HG03342 (cell line): ENCODE measurements at regions not wholly inside any gene's neighbourhood (a gene's known extent, or its start where the extent isn't known, plus 50 kb on each side); places are given as distances from the start of the nearest gene placed in this dataset.
"Not testable (repeated sequence)": the region's sequence is repeated elsewhere in the genome, so short reads cannot be mapped to it uniquely, and the experiment has no call there.

Experiments used
- ATAC-seq: cut with Tn5 transposase; IDR thresholded peaks from one replicate; pipeline ENCODE4 v1.9.1; 2021; ENCODE audit warnings: mild to moderate bottlenecking, moderate library complexity; ENCODE audit not compliant: unreplicated experiment

- no peak for ATAC-seq
These were observed 225.9 kb upstream of the GOT2 start for GRCh38 chr16:58960034-58960433.

GRCh38 chr16:58958749-58959148 lies 224.6 kb upstream of the GOT2 start:
- ATAC-seq: no peak

GRCh38 chr16:58948244-58948643 lies 214.1 kb upstream of the GOT2 start:
- no peak for ATAC-seq

- peak; percentile 76 for ATAC-seq
These were observed 206.5 kb upstream of the GOT2 start for GRCh38 chr16:58940609-58941008.

- no peak for ATAC-seq
These were observed 204.7 kb upstream of the GOT2 start for GRCh38 chr16:58938811-58939210.

- ATAC-seq: no peak
These were observed 203.5 kb upstream of the GOT2 start for GRCh38 chr16:58937661-58938060.

GRCh38 chr16:58933186-58933585 lies 199.1 kb upstream of the GOT2 start:
- no peak for ATAC-seq

GRCh38 chr16:58931436-58931835 lies 197.3 kb upstream of the GOT2 start:
- ATAC-seq: no peak

- ATAC-seq: no peak
These were observed 189.0 kb upstream of the GOT2 start for GRCh38 chr16:58923094-58923493.

- no peak for ATAC-seq
These were observed 179.3 kb upstream of the GOT2 start for GRCh38 chr16:58913456-58913855.

GRCh38 chr16:58912571-58912970 lies 178.5 kb upstream of the GOT2 start:
- ATAC-seq: no peak

GRCh38 chr16:58906981-58907715 lies 173.0 kb upstream of the GOT2 start:
- ATAC-seq: no peak

- ATAC-seq: no peak
These were observed 170.2 kb upstream of the GOT2 start for GRCh38 chr16:58904291-58904690.

- ATAC-seq: no peak
These were observed 155.4 kb upstream of the GOT2 start for GRCh38 chr16:58889516-58889915.

GRCh38 chr16:58885528-58886170 lies 151.5 kb upstream of the GOT2 start:
- ATAC-seq: peak; percentile 57

- no peak for ATAC-seq
These were observed 150.0 kb upstream of the GOT2 start for GRCh38 chr16:58884141-58884540.

GRCh38 chr16:58883131-58883530 lies 149.0 kb upstream of the GOT2 start:
- no peak for ATAC-seq

- peak; percentile 94 for ATAC-seq
These were observed 148.2 kb upstream of the GOT2 start for GRCh38 chr16:58882292-58882691.

- not testable (repeated sequence) for ATAC-seq
These were observed 144.5 kb upstream of the GOT2 start for GRCh38 chr16:58878641-58879040.

- no peak for ATAC-seq
These were observed 132.8 kb upstream of the GOT2 start for GRCh38 chr16:58866935-58867334.

GRCh38 chr16:58863761-58864160 lies 129.6 kb upstream of the GOT2 start:
- ATAC-seq: no peak

- no peak for ATAC-seq
These were observed 128.9 kb upstream of the GOT2 start for GRCh38 chr16:58863042-58863441.
